GM21825 (cell line): ENCODE measurements at regions not wholly inside any gene's neighbourhood (a gene's known extent, or its start where the extent isn't known, plus 50 kb on each side); places are given as distances from the start of the nearest gene placed in this dataset.
"Not testable (repeated sequence)": the region's sequence is repeated elsewhere in the genome, so short reads cannot be mapped to it uniquely, and the experiment has no call there.

ENCODE experiments used
- ATAC-seq: cut with Tn5 transposase; IDR thresholded peaks from one replicate; pipeline ENCODE4 v1.9.1; 2021; ENCODE audit warnings: mild to moderate bottlenecking, moderate library complexity; ENCODE audit not compliant: unreplicated experiment

- no peak for ATAC-seq
Observed at GRCh38 chr12:25615119-25615518, 62.0 kb upstream of the LMNTD1 start.

GRCh38 chr12:25616286-25616685 is 63.2 kb upstream of the LMNTD1 start:
- no peak for ATAC-seq

- ATAC-seq, result no peak
Observed at GRCh38 chr12:25617991-25618390, 64.9 kb upstream of the LMNTD1 start.

GRCh38 chr12:25623816-25624215 is 70.7 kb upstream of the LMNTD1 start:
- ATAC-seq, result no peak

GRCh38 chr12:25625146-25625545 is 72.1 kb upstream of the LMNTD1 start:
- no peak for ATAC-seq

GRCh38 chr12:25629341-25629740 is 76.3 kb upstream of the LMNTD1 start:
- no peak for ATAC-seq

GRCh38 chr12:25630735-25631515 is 77.8 kb upstream of the LMNTD1 start:
- not testable (repeated sequence) for ATAC-seq

GRCh38 chr12:25633149-25633548 is 80.1 kb upstream of the LMNTD1 start:
- ATAC-seq, result not testable (repeated sequence)

- ATAC-seq, result no peak
Observed at GRCh38 chr12:25637752-25638151, 84.7 kb upstream of the LMNTD1 start.

GRCh38 chr12:25639406-25639805 is 86.3 kb upstream of the LMNTD1 start:
- no peak for ATAC-seq

- no peak for ATAC-seq
Observed at GRCh38 chr12:25644979-25645378, 91.9 kb upstream of the LMNTD1 start.

- ATAC-seq, result no peak
Observed at GRCh38 chr12:25645427-25645826, 92.3 kb upstream of the LMNTD1 start.

GRCh38 chr12:25651931-25652330 is 98.8 kb upstream of the LMNTD1 start:
- ATAC-seq, result no peak

GRCh38 chr12:25652371-25652770 is 99.3 kb upstream of the LMNTD1 start:
- ATAC-seq, result no peak

GRCh38 chr12:25653487-25654175 is 100.5 kb upstream of the LMNTD1 start:
- ATAC-seq, result no peak

- no peak for ATAC-seq
Observed at GRCh38 chr12:25655702-25656101, 102.6 kb upstream of the LMNTD1 start.

- ATAC-seq, result no peak
Observed at GRCh38 chr12:25659621-25660020, 106.5 kb upstream of the LMNTD1 start.

- no peak for ATAC-seq
Observed at GRCh38 chr12:25670076-25671055, 117.3 kb upstream of the LMNTD1 start.

- ATAC-seq, result no peak
Observed at GRCh38 chr12:25675808-25676207, 122.7 kb upstream of the LMNTD1 start.

- ATAC-seq, result no peak
Observed at GRCh38 chr12:25677232-25677937, 124.3 kb upstream of the LMNTD1 start.

GRCh38 chr12:25681580-25681979 is 128.5 kb upstream of the LMNTD1 start:
- no peak for ATAC-seq
